HepG2 (cell line): ENCODE measurements at regions not wholly inside any gene's neighbourhood (a gene's known extent, or its start where the extent isn't known, plus 50 kb on each side); places are given as distances from the start of the nearest gene placed in this dataset.

Source experiments
- HNRNPK ChIP-seq: fragments of 200-400 bp; formaldehyde crosslinking; IDR thresholded peaks from 2 replicates; pipeline ENCODE4 v1.6.1; 2018; ENCODE audit warnings: low read length, low read depth, moderate library complexity, mild to moderate bottlenecking; ENCODE audit not compliant: poor library complexity, severe bottlenecking
- HOXA3 ChIP-seq: sonication (generic); formaldehyde crosslinking; IDR thresholded peaks from 2 replicates; pipeline ENCODE4 v1.5.0; 2020; ENCODE audit warnings: missing genetic modification reagents
- IRX3 ChIP-seq: sonication (generic); formaldehyde crosslinking; IDR thresholded peaks from 2 replicates; pipeline ENCODE4 v1.8.1; 2023; ENCODE audit warnings: mild to moderate bottlenecking, low read depth, missing genetic modification reagents, borderline replicate concordance
- SRF ChIP-seq: IDR thresholded peaks from 2 replicates; pipeline ENCODE4 v1.6.1; 2011; ENCODE audit warnings: mild to moderate bottlenecking, low read depth, low read length, moderate library complexity
- ZBTB8A ChIP-seq: sonication (generic); formaldehyde crosslinking; IDR thresholded peaks from 2 replicates; pipeline ENCODE4 v1.4.0; 2020; ENCODE audit warnings: mild to moderate bottlenecking, low read depth, missing genetic modification reagents, borderline replicate concordance
- ZC3H4 ChIP-seq: sonication (generic); formaldehyde crosslinking; IDR thresholded peaks from 2 replicates; pipeline ENCODE4 v1.4.0; 2020; ENCODE audit warnings: missing genetic modification reagents, borderline replicate concordance
- ZMYM4 ChIP-seq: sonication (generic); formaldehyde crosslinking; IDR thresholded peaks from 2 replicates; pipeline ENCODE4 v1.8.1; 2023; ENCODE audit warnings: mild to moderate bottlenecking, missing genetic modification reagents
- ZNF317 ChIP-seq: sonication (generic); formaldehyde crosslinking; IDR thresholded peaks from 2 replicates; pipeline ENCODE4 v1.5.0; 2020; ENCODE audit warnings: mild to moderate bottlenecking, missing genetic modification reagents
- ZNF660 ChIP-seq: sonication (generic); formaldehyde crosslinking; IDR thresholded peaks from 2 replicates; pipeline ENCODE4 v1.5.1; 2020; ENCODE audit warnings: mild to moderate bottlenecking, low read depth, missing genetic modification reagents, borderline replicate concordance
- ZNF781 ChIP-seq: sonication (generic); formaldehyde crosslinking; IDR thresholded peaks from 2 replicates; pipeline ENCODE4 v1.5.1; 2020; ENCODE audit warnings: borderline replicate concordance, mild to moderate bottlenecking, missing genetic modification reagents; ENCODE audit errors: not compliant biosample characterization
- TF ChIP-seq, protein P1 (sequence below), 2 experiments: IDR thresholded peaks; 2 replicates each; pipeline ENCODE4 v1.6.1; 2011 to 2012; ENCODE audit warnings: low read length in 2 of 2, borderline replicate concordance in 1 of 2, low read depth in 1 of 2, mild to moderate bottlenecking in 1 of 2, moderate library complexity in 1 of 2
- TF ChIP-seq, protein P2 (sequence below): IDR thresholded peaks from 2 replicates; pipeline ENCODE4 v1.6.1; 2016; ENCODE audit warnings: missing genetic modification reagents, missing compliant biosample characterization
- TF ChIP-seq, protein P3 (sequence below): sonication (generic); formaldehyde crosslinking; IDR thresholded peaks from 2 replicates; pipeline ENCODE4 v1.4.0; 2020; ENCODE audit warnings: missing genetic modification reagents, borderline replicate concordance
- TF ChIP-seq, protein P4 (sequence below): sonication (generic); formaldehyde crosslinking; IDR thresholded peaks from one replicate; pipeline ENCODE4 v1.5.1; 2020; ENCODE audit warnings: mild to moderate bottlenecking, missing genetic modification reagents; ENCODE audit errors: not compliant biosample characterization

DNA sequence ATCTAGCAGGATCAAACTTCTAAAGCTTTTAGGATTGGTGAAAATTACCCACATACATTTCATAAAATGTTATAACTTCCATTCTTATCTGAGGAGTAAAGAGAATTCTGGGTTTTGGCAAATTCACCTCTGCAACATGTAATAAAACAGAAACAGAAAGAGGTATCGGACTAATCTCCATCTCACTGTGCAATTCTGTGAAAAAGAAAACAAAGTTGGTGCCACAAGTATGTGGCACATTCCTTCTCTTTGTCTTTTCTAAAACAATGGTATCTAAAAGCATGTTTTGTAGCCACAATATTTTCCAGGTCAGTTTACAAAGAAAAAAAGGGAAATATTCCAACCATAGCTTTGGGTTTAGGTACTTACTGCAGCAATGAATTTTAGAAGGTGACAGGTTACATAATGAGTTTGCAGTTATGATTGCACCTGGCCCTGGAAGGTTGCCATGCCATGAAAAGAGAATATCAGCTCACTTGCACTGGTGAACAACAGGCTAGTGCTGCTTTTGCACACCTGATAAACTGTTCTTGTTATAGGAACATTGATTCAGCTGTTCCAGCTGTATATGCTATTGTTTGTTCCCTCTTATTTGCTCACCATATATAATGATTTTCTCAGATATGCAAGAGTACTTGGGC lies 491.3 kb upstream of the MEF2C start (continued):
- TF ChIP-seq, protein P1, sequence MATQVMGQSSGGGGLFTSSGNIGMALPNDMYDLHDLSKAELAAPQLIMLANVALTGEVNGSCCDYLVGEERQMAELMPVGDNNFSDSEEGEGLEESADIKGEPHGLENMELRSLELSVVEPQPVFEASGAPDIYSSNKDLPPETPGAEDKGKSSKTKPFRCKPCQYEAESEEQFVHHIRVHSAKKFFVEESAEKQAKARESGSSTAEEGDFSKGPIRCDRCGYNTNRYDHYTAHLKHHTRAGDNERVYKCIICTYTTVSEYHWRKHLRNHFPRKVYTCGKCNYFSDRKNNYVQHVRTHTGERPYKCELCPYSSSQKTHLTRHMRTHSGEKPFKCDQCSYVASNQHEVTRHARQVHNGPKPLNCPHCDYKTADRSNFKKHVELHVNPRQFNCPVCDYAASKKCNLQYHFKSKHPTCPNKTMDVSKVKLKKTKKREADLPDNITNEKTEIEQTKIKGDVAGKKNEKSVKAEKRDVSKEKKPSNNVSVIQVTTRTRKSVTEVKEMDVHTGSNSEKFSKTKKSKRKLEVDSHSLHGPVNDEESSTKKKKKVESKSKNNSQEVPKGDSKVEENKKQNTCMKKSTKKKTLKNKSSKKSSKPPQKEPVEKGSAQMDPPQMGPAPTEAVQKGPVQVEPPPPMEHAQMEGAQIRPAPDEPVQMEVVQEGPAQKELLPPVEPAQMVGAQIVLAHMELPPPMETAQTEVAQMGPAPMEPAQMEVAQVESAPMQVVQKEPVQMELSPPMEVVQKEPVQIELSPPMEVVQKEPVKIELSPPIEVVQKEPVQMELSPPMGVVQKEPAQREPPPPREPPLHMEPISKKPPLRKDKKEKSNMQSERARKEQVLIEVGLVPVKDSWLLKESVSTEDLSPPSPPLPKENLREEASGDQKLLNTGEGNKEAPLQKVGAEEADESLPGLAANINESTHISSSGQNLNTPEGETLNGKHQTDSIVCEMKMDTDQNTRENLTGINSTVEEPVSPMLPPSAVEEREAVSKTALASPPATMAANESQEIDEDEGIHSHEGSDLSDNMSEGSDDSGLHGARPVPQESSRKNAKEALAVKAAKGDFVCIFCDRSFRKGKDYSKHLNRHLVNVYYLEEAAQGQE (IDR thresholded peaks at IDR 0.05; ENCODE audit: borderline replicate concordance in 1 of 2, low read depth in 1 of 2, low read length in 2 of 2): no peak
- no peak for TF ChIP-seq IRX3 (CRISPR knock-in tag)
- no peak for TF ChIP-seq ZNF660
- TF ChIP-seq ZNF781 (CRISPR knock-in tag): no peak
- TF ChIP-seq SRF: no peak
- TF ChIP-seq, protein P2, sequence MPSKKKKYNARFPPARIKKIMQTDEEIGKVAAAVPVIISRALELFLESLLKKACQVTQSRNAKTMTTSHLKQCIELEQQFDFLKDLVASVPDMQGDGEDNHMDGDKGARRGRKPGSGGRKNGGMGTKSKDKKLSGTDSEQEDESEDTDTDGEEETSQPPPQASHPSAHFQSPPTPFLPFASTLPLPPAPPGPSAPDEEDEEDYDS (CRISPR knock-in tag): no peak
- no peak for TF ChIP-seq ZMYM4 (CRISPR knock-in tag)
- TF ChIP-seq HNRNPK: no peak
- TF ChIP-seq ZC3H4: no peak
- no peak for TF ChIP-seq HOXA3
- TF ChIP-seq ZNF317: no peak
- TF ChIP-seq, protein P3, sequence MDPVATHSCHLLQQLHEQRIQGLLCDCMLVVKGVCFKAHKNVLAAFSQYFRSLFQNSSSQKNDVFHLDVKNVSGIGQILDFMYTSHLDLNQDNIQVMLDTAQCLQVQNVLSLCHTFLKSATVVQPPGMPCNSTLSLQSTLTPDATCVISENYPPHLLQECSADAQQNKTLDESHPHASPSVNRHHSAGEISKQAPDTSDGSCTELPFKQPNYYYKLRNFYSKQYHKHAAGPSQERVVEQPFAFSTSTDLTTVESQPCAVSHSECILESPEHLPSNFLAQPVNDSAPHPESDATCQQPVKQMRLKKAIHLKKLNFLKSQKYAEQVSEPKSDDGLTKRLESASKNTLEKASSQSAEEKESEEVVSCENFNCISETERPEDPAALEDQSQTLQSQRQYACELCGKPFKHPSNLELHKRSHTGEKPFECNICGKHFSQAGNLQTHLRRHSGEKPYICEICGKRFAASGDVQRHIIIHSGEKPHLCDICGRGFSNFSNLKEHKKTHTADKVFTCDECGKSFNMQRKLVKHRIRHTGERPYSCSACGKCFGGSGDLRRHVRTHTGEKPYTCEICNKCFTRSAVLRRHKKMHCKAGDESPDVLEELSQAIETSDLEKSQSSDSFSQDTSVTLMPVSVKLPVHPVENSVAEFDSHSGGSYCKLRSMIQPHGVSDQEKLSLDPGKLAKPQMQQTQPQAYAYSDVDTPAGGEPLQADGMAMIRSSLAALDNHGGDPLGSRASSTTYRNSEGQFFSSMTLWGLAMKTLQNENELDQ (CRISPR knock-in tag): no peak
- TF ChIP-seq ZBTB8A (CRISPR knock-in tag): no peak
- TF ChIP-seq, protein P4, sequence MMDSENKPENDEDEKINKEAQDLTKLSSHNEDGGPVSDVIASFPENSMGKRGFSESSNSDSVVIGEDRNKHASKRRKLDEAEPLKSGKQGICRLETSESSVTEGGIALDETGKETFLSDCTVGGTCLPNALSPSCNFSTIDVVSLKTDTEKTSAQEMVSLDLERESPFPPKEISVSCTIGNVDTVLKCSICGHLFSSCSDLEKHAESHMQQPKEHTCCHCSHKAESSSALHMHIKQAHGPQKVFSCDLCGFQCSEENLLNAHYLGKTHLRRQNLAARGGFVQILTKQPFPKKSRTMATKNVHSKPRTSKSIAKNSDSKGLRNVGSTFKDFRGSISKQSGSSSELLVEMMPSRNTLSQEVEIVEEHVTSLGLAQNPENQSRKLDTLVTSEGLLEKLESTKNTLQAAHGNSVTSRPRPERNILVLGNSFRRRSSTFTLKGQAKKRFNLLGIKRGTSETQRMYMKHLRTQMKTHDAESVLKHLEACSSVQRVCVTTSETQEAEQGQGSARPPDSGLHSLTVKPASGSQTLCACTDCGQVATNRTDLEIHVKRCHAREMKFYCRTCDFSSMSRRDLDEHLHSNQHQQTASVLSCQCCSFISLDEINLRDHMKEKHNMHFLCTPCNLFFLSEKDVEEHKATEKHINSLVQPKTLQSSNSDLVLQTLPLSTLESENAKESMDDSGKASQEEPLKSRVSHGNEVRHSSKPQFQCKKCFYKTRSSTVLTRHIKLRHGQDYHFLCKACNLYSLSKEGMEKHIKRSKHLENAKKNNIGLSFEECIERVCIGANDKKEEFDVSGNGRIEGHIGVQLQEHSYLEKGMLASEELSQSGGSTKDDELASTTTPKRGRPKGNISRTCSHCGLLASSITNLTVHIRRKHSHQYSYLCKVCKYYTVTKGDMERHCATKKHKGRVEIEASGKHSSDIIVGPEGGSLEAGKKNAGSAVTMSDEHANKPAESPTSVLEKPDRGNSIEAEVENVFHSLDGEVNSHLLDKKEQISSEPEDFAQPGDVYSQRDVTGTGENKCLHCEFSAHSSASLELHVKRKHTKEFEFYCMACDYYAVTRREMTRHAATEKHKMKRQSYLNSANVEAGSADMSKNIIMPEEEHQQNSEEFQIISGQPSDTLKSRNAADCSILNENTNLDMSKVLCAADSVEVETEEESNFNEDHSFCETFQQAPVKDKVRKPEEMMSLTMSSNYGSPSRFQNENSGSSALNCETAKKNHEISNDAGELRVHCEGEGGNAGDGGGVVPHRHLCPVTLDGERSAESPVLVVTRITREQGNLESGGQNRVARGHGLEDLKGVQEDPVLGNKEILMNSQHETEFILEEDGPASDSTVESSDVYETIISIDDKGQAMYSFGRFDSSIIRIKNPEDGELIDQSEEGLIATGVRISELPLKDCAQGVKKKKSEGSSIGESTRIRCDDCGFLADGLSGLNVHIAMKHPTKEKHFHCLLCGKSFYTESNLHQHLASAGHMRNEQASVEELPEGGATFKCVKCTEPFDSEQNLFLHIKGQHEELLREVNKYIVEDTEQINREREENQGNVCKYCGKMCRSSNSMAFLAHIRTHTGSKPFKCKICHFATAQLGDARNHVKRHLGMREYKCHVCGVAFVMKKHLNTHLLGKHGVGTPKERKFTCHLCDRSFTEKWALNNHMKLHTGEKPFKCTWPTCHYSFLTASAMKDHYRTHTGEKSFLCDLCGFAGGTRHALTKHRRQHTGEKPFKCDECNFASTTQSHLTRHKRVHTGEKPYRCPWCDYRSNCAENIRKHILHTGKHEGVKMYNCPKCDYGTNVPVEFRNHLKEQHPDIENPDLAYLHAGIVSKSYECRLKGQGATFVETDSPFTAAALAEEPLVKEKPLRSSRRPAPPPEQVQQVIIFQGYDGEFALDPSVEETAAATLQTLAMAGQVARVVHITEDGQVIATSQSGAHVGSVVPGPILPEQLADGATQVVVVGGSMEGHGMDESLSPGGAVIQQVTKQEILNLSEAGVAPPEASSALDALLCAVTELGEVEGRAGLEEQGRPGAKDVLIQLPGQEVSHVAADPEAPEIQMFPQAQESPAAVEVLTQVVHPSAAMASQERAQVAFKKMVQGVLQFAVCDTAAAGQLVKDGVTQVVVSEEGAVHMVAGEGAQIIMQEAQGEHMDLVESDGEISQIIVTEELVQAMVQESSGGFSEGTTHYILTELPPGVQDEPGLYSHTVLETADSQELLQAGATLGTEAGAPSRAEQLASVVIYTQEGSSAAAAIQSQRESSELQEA: no peak
